ENCODE measurements at regions not wholly inside any gene's neighbourhood (a gene's known extent, or its start where the extent isn't known, plus 50 kb on each side); places are given as distances from the start of the nearest gene placed in this dataset.

GRCh38 chr2:122875091-122875865 is 1119.8 kb downstream of the TSN start:
- H3K4me3 ChIP-seq (ENCODE audit: low read length), result no peak overlapping the region
- no peak for TF ChIP-seq ZNF274 (IDR thresholded peaks at IDR 0.05; ENCODE audit: low read depth, low read length)

DNA sequence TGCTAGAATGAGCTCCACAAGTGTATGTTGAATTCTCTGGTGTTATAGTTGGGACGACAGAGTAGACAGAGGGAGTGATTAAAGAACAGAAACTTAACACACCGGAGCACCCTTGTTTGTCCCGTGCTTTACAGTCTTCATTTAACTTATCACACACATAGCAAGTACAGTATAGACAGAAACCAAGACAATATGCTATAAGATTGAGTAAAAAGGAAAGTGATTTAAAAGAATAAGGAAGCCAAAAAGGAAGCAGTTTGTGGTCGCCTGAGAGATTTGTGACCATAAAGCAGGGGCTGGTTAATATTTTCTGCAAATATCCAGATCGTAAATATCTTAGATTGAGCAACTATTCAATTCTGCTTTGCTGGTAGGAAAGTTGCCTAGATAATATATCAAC is 1128.4 kb downstream of the TSN start:
- H3K4me3 ChIP-seq (ENCODE audit: low read length), result no peak overlapping the region
- no peak for TF ChIP-seq ZNF274 (IDR thresholded peaks at IDR 0.05; ENCODE audit: low read depth, low read length)

DNA sequence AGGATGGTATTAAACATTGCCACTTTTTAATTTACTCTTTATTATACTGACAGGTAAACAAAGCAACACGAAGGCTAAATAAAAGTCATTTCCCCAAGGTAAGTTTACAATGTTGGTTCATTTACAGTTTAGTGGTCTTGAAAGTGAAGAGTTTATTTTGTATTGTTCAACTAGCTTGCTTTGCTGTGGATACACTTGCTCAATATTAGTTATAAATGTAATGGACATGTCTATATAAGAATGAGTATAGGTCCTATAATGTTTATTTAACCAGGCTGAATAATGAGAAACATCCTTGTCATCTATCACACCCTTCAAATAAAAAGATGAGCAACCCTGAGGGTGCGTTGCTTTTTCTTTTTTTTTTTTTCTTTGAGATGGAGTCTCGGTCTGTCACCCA is 1129.4 kb downstream of the TSN start:
- H3K4me3 ChIP-seq (ENCODE audit: low read length), result no peak overlapping the region
- TF ChIP-seq ZNF274 (IDR thresholded peaks at IDR 0.05; ENCODE audit: low read depth, low read length), result no peak

GRCh38 chr2:122885436-122885835 is 1130.0 kb downstream of the TSN start:
- TF ChIP-seq ZNF274 (IDR thresholded peaks at IDR 0.05; ENCODE audit: low read depth, low read length), result no peak
- H3K4me3 ChIP-seq (ENCODE audit: low read length), result no peak overlapping the region

DNA sequence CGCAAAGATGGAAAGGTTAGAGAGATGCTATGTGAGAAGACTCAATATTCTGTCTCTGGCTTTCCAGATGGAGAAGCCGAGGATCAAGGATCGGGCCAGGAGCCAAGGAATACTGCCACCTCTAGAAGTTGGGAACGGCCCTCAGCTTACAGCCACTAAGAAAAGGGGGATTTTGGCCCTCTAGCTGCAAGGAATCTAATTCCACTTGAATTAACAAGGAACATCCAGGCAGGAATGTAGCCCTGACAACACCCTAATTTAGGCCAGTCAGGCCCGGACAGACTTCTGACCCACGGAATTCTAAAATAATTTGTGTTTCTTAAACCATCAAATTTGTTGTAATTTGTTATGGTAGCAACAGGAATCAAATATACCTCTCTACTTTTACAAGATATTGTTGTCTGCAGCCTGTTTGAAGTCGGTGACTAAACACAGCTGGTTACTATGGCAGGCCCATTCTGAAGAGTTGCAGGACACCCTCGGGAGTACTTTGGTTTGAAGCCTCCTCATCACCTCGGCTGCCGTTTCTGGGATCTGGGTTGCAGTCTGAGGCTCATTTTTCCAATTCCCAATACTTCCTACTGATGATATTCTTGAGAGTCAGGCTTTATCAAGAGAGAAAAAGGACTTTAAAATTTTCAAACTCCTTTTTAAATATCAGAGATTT is 1131.2 kb downstream of the TSN start:
- no peak overlapping the region for H3K4me3 ChIP-seq (ENCODE audit: low read length)
- no peak for TF ChIP-seq ZNF274 (IDR thresholded peaks at IDR 0.05; ENCODE audit: low read depth, low read length)

DNA sequence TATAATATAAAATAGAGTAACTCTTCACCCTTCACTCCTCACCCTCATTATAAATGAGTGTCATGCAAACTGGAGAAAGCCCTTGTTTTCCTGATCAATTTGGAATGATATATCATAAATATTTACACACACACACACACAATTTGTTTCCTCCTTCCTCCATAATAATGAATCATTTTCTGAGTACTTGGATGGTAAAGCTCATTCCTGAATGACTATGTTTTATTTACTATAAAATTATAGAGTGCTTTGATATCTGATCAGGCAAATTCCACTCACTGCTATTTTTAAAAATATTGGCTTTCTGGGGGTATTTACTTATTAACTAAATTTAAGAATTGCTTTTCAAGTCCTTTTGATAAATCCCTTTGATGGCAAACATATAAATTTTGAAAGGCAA is 1125.5 kb upstream of the CNTNAP5 start:
- H3K4me3 ChIP-seq (ENCODE audit: low read length), result no peak overlapping the region
- no peak for TF ChIP-seq ZNF274 (IDR thresholded peaks at IDR 0.05; ENCODE audit: low read depth, low read length)

- no peak overlapping the region for H3K4me3 ChIP-seq (ENCODE audit: low read length)
- TF ChIP-seq ZNF274 (IDR thresholded peaks at IDR 0.05; ENCODE audit: low read depth, low read length), result no peak
Measured at GRCh38 chr2:122905431-122905830, 1119.7 kb upstream of the CNTNAP5 start.

DNA sequence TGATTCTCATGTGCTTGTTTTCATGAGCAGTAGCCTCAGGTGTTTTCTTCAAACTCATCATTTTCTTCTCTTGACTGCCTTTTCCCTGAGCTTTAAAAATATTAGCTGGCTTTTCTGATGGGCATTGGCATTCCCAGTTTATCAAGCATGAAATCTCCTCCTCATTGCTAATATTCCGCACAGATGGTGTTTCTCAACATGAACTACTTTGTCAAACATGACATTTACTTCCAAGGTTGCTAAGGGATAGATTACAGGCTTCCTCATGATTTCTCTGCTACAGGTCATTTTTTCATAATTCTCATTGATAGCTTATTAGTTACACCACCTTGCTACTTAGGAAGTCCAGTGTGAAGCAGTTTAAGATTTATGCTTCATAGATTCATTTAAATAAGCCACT is 1116.9 kb upstream of the CNTNAP5 start:
- H3K4me3 ChIP-seq (ENCODE audit: low read length), result no peak overlapping the region
- no peak for TF ChIP-seq ZNF274 (IDR thresholded peaks at IDR 0.05; ENCODE audit: low read depth, low read length)

DNA sequence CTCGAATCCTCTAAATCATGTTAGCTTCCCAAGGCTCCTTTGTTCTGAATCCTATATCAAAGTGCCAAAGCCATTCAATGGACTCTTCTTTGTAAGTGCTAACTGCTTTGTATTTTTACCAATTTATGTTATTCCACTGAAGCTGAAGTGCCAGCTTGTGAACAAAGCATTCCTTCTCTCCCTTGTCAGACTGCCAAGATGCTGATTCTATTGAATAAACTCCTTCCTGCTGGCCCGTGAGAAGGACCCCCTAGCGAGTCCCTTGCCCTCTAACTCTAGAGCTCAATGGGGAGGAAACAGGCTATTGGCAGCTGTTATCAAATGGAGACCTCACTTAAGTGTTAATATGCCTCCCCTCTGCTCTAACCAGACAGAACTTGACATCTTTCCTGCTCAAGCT is 1097.9 kb upstream of the CNTNAP5 start:
- TF ChIP-seq ZNF274 (IDR thresholded peaks at IDR 0.05; ENCODE audit: low read depth, low read length), result no peak
- no peak overlapping the region for H3K4me3 ChIP-seq (ENCODE audit: low read length)

- TF ChIP-seq ZNF274 (IDR thresholded peaks at IDR 0.05; ENCODE audit: low read depth, low read length), result no peak
- no peak overlapping the region for H3K4me3 ChIP-seq (ENCODE audit: low read length)
Measured at GRCh38 chr2:122927710-122928557, 1097.2 kb upstream of the CNTNAP5 start.

DNA sequence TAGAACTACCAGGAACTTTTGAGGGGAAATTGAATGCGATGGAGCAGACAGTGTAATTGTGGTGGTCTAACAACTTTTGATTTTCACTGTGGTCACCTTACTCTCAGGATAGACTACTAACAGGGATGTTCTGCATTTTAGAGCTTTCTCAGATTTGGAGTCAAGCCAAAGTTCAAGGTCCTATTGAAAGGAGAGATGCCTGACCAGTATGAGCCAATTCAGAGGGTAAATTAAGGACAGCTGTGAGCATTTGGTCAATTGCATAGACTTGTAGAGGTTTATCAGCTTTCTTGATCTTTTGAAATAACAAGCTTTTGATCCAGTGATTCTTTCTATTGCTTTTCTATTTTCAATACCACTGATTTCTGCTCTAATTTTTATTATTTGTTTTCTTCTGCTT is 1095.7 kb upstream of the CNTNAP5 start:
- no peak overlapping the region for H3K4me3 ChIP-seq (ENCODE audit: low read length)
- TF ChIP-seq ZNF274 (IDR thresholded peaks at IDR 0.05; ENCODE audit: low read depth, low read length), result no peak

DNA sequence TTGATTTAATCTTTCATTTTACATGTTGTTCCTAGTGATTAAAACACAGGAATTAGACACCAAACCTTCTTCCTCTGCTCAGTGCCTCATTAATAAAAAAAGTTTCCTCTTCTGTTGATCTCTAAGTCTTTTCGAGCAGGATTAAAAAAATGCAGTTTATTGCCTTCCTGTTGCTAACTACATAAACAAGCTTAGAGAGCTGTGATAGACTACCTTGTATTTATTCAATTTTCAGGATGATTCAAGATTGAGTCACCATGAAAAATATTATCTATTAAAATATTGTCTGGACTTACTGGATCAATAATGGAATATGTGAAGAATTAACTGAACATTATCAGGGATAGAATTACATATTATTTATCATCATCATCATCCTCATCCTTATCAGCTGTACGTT is 1089.6 kb upstream of the CNTNAP5 start:
- H3K4me3 ChIP-seq (ENCODE audit: low read length), result no peak overlapping the region
- TF ChIP-seq ZNF274 (IDR thresholded peaks at IDR 0.05; ENCODE audit: low read depth, low read length), result no peak

- no peak for TF ChIP-seq ZNF274 (IDR thresholded peaks at IDR 0.05; ENCODE audit: low read depth, low read length)
- no peak overlapping the region for H3K4me3 ChIP-seq (ENCODE audit: low read length)
Measured at GRCh38 chr2:122939796-122940195, 1085.3 kb upstream of the CNTNAP5 start.

GRCh38 chr2:122949523-122949922 is 1075.6 kb upstream of the CNTNAP5 start:
- TF ChIP-seq ZNF274 (IDR thresholded peaks at IDR 0.05; ENCODE audit: low read depth, low read length), result no peak
- H3K4me3 ChIP-seq (ENCODE audit: low read length), result no peak overlapping the region

- no peak overlapping the region for H3K4me3 ChIP-seq (ENCODE audit: low read length)
- TF ChIP-seq ZNF274 (IDR thresholded peaks at IDR 0.05; ENCODE audit: low read depth, low read length), result no peak
Measured at GRCh38 chr2:122955776-122956175, 1069.3 kb upstream of the CNTNAP5 start.
